ENCODE measurements at regions not wholly inside any gene's neighbourhood (a gene's known extent, or its start where the extent isn't known, plus 50 kb on each side); places are given as distances from the start of the nearest gene placed in this dataset.

DNA sequence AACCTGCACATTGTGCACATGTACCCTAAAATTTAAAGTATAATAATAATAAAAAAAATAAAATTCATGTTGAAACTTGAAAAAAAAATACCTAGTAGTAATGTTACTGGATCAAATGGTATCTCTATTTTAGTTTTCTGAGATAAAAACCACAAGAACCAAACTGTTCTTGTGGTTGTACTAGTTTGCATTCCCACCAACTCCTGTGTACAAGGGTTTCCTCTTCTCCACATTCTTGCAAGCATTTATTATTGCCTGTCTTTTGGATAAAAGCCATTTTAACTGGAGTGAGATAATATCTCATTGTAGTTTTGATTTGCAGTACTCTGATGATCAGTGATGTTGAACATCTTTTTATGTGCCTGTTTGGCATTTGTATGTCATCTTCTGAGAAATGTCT is 177.7 kb downstream of the KIF20B start:
- Mint-ChIP-seq H3K4me1 (ENCODE audit: low read depth) (no peaks in the 10 kb centered on the region), H3K27ac (no peak overlapping the region), H3K36me3 (ENCODE audit: insufficient read depth) (no peaks in the 10 kb centered on the region), H3K27me3 (no peaks in the 10 kb centered on the region), H3K4me3 (ENCODE audit: low read depth) (no peak overlapping the region), H3K9me3 (ENCODE audit: low read depth) (peaks cover 30% of the 10 kb centered on the region)
- no peak for DNase-seq (ENCODE audit: low spot score, unreplicated experiment)
- TF ChIP-seq, protein P1, sequence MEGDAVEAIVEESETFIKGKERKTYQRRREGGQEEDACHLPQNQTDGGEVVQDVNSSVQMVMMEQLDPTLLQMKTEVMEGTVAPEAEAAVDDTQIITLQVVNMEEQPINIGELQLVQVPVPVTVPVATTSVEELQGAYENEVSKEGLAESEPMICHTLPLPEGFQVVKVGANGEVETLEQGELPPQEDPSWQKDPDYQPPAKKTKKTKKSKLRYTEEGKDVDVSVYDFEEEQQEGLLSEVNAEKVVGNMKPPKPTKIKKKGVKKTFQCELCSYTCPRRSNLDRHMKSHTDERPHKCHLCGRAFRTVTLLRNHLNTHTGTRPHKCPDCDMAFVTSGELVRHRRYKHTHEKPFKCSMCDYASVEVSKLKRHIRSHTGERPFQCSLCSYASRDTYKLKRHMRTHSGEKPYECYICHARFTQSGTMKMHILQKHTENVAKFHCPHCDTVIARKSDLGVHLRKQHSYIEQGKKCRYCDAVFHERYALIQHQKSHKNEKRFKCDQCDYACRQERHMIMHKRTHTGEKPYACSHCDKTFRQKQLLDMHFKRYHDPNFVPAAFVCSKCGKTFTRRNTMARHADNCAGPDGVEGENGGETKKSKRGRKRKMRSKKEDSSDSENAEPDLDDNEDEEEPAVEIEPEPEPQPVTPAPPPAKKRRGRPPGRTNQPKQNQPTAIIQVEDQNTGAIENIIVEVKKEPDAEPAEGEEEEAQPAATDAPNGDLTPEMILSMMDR (IDR thresholded peaks at IDR 0.05; ENCODE audit: unreplicated experiment), result no peak

DNA sequence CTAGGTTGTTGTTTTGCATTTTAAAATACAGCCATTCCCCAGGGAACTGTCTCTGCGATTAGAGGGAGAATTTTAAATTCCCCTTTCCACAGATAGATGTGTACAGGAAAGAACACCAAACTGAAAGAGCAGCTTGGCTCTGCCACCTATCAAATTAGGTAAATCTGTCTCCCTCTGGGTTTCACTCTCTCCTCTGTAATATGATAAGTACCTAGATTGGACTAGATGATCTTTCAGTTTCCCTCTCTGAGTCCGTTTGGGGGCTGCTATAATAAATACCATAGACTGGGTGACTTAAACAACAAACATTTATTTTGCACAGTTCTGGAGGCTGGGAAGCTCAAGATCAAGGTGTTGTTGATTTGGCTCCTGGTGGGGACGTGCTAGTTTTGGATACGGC is 186.0 kb downstream of the KIF20B start:
- TF ChIP-seq, protein P1 (IDR thresholded peaks at IDR 0.05; ENCODE audit: unreplicated experiment), result no peak
- no peaks in the 10 kb centered on the region for H3K36me3 Mint-ChIP-seq (ENCODE audit: insufficient read depth)
- no peaks in the 10 kb centered on the region for H3K27me3 Mint-ChIP-seq
- no peak overlapping the region for H3K27ac Mint-ChIP-seq
- DNase-seq (ENCODE audit: low spot score, unreplicated experiment), result no peak
- peaks cover 4% of the 10 kb centered on the region for H3K4me1 Mint-ChIP-seq (ENCODE audit: low read depth)
- H3K4me3 Mint-ChIP-seq (ENCODE audit: low read depth), result no peak overlapping the region
- H3K9me3 Mint-ChIP-seq (ENCODE audit: low read depth), result peaks cover 7% of the 10 kb centered on the region

DNA sequence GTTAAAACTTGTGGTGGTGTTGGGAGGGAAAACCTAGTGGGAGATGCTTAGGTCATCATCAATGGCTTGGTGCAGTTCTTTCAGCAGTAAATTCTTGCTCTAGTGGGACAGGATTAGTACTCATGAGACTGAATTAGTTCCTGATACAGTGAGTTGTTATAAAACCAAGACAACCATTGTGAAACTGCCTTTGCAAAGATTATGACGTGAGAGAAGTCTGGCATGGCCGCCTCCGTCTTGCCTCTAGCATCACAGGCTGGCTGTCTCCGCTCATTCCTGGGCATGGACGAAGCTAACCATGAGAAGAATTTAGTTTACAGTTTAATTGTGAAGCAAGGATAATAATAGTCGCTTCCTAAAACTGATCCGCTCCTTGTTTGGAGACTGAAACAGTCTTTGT is 186.4 kb downstream of the KIF20B start:
- Mint-ChIP-seq H3K27me3 (no peaks in the 10 kb centered on the region), H3K4me1 (ENCODE audit: low read depth) (peaks cover 4% of the 10 kb centered on the region), H3K36me3 (ENCODE audit: insufficient read depth) (no peaks in the 10 kb centered on the region), H3K4me3 (ENCODE audit: low read depth) (no peak overlapping the region), H3K9me3 (ENCODE audit: low read depth) (peaks cover 3% of the 10 kb centered on the region), H3K27ac (no peak overlapping the region)
- TF ChIP-seq, protein P1 (IDR thresholded peaks at IDR 0.05; ENCODE audit: unreplicated experiment), result no peak
- DNase-seq (ENCODE audit: low spot score, unreplicated experiment), result no peak

DNA sequence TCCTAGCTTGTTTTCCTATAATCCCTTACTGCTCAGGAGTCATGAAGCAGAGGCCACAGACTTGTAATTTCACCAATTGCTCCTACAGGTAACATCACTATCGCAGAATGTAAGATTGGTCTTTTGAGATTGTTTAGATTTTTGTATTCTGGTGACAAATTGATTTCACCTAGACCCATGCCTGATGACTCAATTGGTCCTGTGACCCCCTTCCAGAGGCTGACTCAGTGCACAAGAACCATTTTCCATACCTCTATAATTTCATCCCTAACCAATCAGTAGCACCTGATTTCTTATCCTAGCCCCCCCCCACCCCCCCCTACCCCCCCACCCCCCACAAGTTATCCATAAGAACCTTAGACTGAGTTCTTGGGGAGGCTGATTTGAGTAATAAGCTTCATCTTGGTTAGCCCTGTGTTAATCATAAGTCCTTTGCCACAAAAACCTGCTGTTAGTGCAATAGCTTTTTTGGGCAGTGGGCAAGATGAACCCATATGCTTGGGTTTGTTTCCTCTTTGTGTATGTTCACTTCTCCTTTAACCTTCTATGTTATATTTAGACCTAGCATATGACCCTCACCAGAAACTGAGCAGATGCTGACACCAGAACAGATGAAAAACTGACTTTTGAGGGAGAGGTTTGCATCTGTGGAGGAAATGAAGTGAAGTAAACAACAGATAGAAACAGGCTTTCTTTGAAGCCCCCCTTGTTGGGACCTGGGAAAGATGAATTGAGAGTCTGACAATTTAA is 187.1 kb downstream of the KIF20B start:
- Mint-ChIP-seq H3K9me3 (ENCODE audit: low read depth) (peaks cover 3% of the 10 kb centered on the region), H3K27ac (no peak overlapping the region), H3K4me1 (ENCODE audit: low read depth) (peaks cover 6% of the 10 kb centered on the region), H3K36me3 (ENCODE audit: insufficient read depth) (no peaks in the 10 kb centered on the region), H3K27me3 (no peaks in the 10 kb centered on the region), H3K4me3 (ENCODE audit: low read depth) (no peak overlapping the region)
- no peak for DNase-seq (ENCODE audit: low spot score, unreplicated experiment)
- TF ChIP-seq, protein P1 (IDR thresholded peaks at IDR 0.05; ENCODE audit: unreplicated experiment), result no peak

DNA sequence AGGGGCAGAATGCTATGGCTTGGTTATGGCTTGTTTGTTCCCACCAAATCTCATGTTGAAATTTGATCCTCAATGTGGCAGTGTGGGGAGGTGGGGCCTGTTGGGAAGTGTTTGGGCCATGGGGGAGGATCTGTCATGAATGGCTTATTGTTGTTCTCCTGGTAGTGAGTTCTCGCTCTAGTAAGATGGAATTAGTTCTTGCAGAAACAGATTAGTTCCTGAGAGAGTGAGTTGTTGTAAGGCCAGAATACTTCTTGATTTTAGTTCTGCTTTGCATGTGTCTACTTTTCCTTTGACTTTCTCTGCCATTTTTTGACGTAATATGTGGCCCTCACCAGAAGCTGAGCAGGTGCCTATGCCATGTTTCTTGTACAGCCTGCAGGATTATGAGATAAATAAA is 188.2 kb downstream of the KIF20B start:
- H3K36me3 Mint-ChIP-seq (ENCODE audit: insufficient read depth), result no peaks in the 10 kb centered on the region
- H3K27ac Mint-ChIP-seq, result no peak overlapping the region
- TF ChIP-seq, protein P1 (IDR thresholded peaks at IDR 0.05; ENCODE audit: unreplicated experiment), result no peak
- no peaks in the 10 kb centered on the region for H3K27me3 Mint-ChIP-seq
- H3K9me3 Mint-ChIP-seq (ENCODE audit: low read depth), result peaks cover 3% of the 10 kb centered on the region
- no peak overlapping the region for H3K4me3 Mint-ChIP-seq (ENCODE audit: low read depth)
- H3K4me1 Mint-ChIP-seq (ENCODE audit: low read depth), result peaks cover 6% of the 10 kb centered on the region
- DNase-seq (ENCODE audit: low spot score, unreplicated experiment), result no peak
